ENCODE measurements at regions not wholly inside any gene's neighbourhood (a gene's known extent, or its start where the extent isn't known, plus 50 kb on each side); places are given as distances from the start of the nearest gene placed in this dataset.

DNA sequence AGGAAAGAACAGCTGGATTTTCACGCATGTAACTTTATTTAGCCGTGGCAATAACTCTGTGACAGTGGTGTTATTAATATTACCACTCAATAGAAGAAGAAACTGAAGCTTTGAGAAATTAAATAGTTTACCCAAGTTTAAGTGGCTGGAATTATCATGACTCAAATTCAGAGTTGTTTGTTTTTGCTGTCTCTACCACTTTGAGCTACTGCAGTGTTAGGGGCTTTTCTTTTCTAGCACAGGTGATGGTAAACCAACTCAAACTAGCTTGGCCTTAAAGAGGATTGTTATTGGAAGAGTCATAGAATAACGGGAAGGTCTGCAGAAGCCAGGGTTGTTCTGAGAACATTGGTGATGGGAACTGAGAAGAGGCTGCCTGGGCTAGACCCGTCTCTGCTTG is 66.0 kb upstream of the PREP start:
- TF ChIP-seq, protein P1, sequence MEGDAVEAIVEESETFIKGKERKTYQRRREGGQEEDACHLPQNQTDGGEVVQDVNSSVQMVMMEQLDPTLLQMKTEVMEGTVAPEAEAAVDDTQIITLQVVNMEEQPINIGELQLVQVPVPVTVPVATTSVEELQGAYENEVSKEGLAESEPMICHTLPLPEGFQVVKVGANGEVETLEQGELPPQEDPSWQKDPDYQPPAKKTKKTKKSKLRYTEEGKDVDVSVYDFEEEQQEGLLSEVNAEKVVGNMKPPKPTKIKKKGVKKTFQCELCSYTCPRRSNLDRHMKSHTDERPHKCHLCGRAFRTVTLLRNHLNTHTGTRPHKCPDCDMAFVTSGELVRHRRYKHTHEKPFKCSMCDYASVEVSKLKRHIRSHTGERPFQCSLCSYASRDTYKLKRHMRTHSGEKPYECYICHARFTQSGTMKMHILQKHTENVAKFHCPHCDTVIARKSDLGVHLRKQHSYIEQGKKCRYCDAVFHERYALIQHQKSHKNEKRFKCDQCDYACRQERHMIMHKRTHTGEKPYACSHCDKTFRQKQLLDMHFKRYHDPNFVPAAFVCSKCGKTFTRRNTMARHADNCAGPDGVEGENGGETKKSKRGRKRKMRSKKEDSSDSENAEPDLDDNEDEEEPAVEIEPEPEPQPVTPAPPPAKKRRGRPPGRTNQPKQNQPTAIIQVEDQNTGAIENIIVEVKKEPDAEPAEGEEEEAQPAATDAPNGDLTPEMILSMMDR (IDR thresholded peaks at IDR 0.05; ENCODE audit: low read depth, low read length), result no peak
- no peak for TF ChIP-seq EZH2phosphoT487 (IDR thresholded peaks at IDR 0.05; ENCODE audit: low read depth)
